Liver (tissue), 8 donors: ENCODE measurements at regions not wholly inside any gene's neighbourhood (a gene's known extent, or its start where the extent isn't known, plus 50 kb on each side); places are given as distances from the start of the nearest gene placed in this dataset.

Experiments used
- DNase-seq: peaks from one replicate; pipeline ENCODE4 v3.0.0-alpha.2; 2017; ENCODE audit warnings: low spot score
- H3K27ac ChIP-seq, 2 donors: one replicate each; pipeline ENCODE4 v1.7.0; 2013; ENCODE audit warnings: inconsistent platforms in 2 of 2, low read length in 2 of 2, control low read depth in 1 of 2, low read depth in 1 of 2, mild to moderate bottlenecking in 1 of 2
- H3K27me3 ChIP-seq, 4 donors: one replicate each; pipeline versions ENCODE4 v1.6.1 to v1.7.0; 2013; ENCODE audit warnings: low read length in 3 of 4, inconsistent platforms in 1 of 4, mild to moderate bottlenecking in 1 of 4, moderate library complexity in 1 of 4; ENCODE audit not compliant: control insufficient read depth in 4 of 4, insufficient read depth in 4 of 4
- H3K36me3 ChIP-seq, 4 donors: one replicate each; pipeline versions ENCODE4 v1.6.1 to v1.7.0; 2013; ENCODE audit warnings: low read length in 3 of 4, mild to moderate bottlenecking in 3 of 4, low read depth in 1 of 4, moderate library complexity in 1 of 4; ENCODE audit not compliant: control insufficient read depth in 4 of 4, insufficient read depth in 3 of 4
- H3K4me1 ChIP-seq, 4 donors: one replicate each; pipeline versions ENCODE4 v1.6.1 to v1.7.0; 2013; ENCODE audit warnings: low read length in 3 of 4, mild to moderate bottlenecking in 3 of 4, moderate library complexity in 1 of 4; ENCODE audit not compliant: control insufficient read depth in 4 of 4, insufficient read depth in 4 of 4
- H3K4me3 ChIP-seq, 3 donors: one replicate each; pipeline versions ENCODE4 v1.6.1 to v1.7.0; 2013; ENCODE audit warnings: low read length in 3 of 3, control low read depth in 1 of 3, low read depth in 1 of 3, mild to moderate bottlenecking in 1 of 3
- H3K9ac ChIP-seq, 2 donors: one replicate each; pipeline ENCODE4 v1.7.0; 2013; ENCODE audit warnings: low read length in 2 of 2, mild to moderate bottlenecking in 2 of 2, moderate library complexity in 2 of 2, control low read depth in 1 of 2, low read depth in 1 of 2
- H3K9me3 ChIP-seq, 4 donors: one replicate each; pipeline versions ENCODE4 v1.6.1 to v1.7.0; 2013; ENCODE audit warnings: low read length in 3 of 4; ENCODE audit not compliant: control insufficient read depth in 4 of 4
- ATF3 ChIP-seq: IDR thresholded peaks from 2 replicates; pipeline ENCODE4 v1.6.1; 2016; ENCODE audit warnings: antibody characterized with exemption
- CTCF ChIP-seq: fragments of 150-350 bp; IDR thresholded peaks from 2 replicates; pipeline ENCODE4 v1.5.1; 2017; ENCODE audit warnings: improper control_type of control experiment, low read depth, low read length; ENCODE audit not compliant: missing input control
- FOXA1 ChIP-seq: IDR thresholded peaks from 2 replicates; pipeline ENCODE4 v1.6.1; 2016; ENCODE audit warnings: antibody characterized with exemption
- FOXA2 ChIP-seq: IDR thresholded peaks from 2 replicates; pipeline ENCODE4 v1.6.1; 2016; ENCODE audit warnings: antibody characterized with exemption
- GABPA ChIP-seq, 2 donors: IDR thresholded peaks in 1 of 2; conservative IDR thresholded peaks in 1 of 2; 2 replicates each; pipeline ENCODE4 v1.6.1; 2016; ENCODE audit warnings: antibody characterized with exemption in 2 of 2, mild to moderate bottlenecking in 1 of 2, moderate library complexity in 1 of 2
- HNF4G ChIP-seq: IDR thresholded peaks from 2 replicates; pipeline ENCODE4 v1.6.1; 2016; ENCODE audit warnings: antibody characterized with exemption
- NR2F2 ChIP-seq: IDR thresholded peaks from 2 replicates; pipeline ENCODE4 v1.6.1; 2016; ENCODE audit warnings: antibody characterized with exemption
- RAD21 ChIP-seq, 2 donors: IDR thresholded peaks; 2 replicates each; pipeline ENCODE4 v1.6.1; 2016; ENCODE audit warnings: antibody characterized with exemption in 2 of 2, mild to moderate bottlenecking in 2 of 2
- REST ChIP-seq: IDR thresholded peaks from 2 replicates; pipeline ENCODE4 v1.6.1; 2016; ENCODE audit warnings: antibody characterized with exemption, mild to moderate bottlenecking
- RXRA ChIP-seq, 2 donors: IDR thresholded peaks; 2 replicates each; pipeline ENCODE4 v1.6.1; 2017 to 2018; ENCODE audit warnings: antibody characterized with exemption in 2 of 2, mild to moderate bottlenecking in 1 of 2
- SP1 ChIP-seq: IDR thresholded peaks from 2 replicates; pipeline ENCODE4 v1.6.1; 2018; ENCODE audit warnings: antibody characterized with exemption, mild to moderate bottlenecking
- TAF1 ChIP-seq: conservative IDR thresholded peaks from 2 replicates; pipeline ENCODE4 v1.6.1; 2016; ENCODE audit warnings: antibody characterized with exemption, mild to moderate bottlenecking
- YY1 ChIP-seq: IDR thresholded peaks from 2 replicates; pipeline ENCODE4 v1.6.1; 2016; ENCODE audit warnings: antibody characterized with exemption, mild to moderate bottlenecking
- ZBTB33 ChIP-seq: IDR thresholded peaks from 2 replicates; pipeline ENCODE4 v1.6.1; 2016; ENCODE audit warnings: antibody characterized with exemption
- WGBS: extraction: QIAGEN DNeasy Blood & Tissue Kit; methylation state at CpG from one replicate; pipeline ENCODE4 v1.1.7; 2013; 5-methylcytosine and 5-hydroxymethylcytosine counted together
- donor health status: healthy.
- donor health status: healthy.
- donor health status: healthy.
- donor health status: healthy.
- donor health status: healthy.

- Histone ChIP-seq H3K27me3 (no peaks in the 10 kb centered on the region), H3K4me3 (no peak overlapping the region), H3K9me3 (no peaks in the 10 kb centered on the region), H3K9ac (no peak overlapping the region), H3K4me1 (no peaks in the 10 kb centered on the region), H3K27ac (no peak overlapping the region), H3K36me3 (no peaks in the 10 kb centered on the region)
- TF ChIP-seq TAF1 = no peak
- no peak for TF ChIP-seq GABPA (IDR thresholded peaks at IDR 0.05 in 1 of 2, conservative IDR thresholded peaks at IDR 0.05 in 1 of 2)
- 83% methylated on average over 2 of the region's 2 CpGs for WGBS
- no peak for DNase-seq
These were observed 211.2 kb upstream of the AVPR1A start for GRCh38 chr12:63362166-63362565.

GRCh38 chr12:63354969-63355368 lies 204.0 kb upstream of the AVPR1A start:
- Histone ChIP-seq H3K4me1 (no peaks in the 10 kb centered on the region), H3K27me3 (no peaks in the 10 kb centered on the region), H3K36me3 (no peaks in the 10 kb centered on the region), H3K4me3 (no peak overlapping the region), H3K9ac (no peak overlapping the region), H3K9me3 (no peaks in the 10 kb centered on the region), H3K27ac (no peak overlapping the region)
- no peak for TF ChIP-seq HNF4G
- no peak for TF ChIP-seq RXRA (IDR thresholded peaks at IDR 0.05)
- no peak for TF ChIP-seq RAD21 (IDR thresholded peaks at IDR 0.05)
- TF ChIP-seq REST = no peak
- TF ChIP-seq SP1 = no peak
- TF ChIP-seq GABPA (IDR thresholded peaks at IDR 0.05 in 1 of 2, conservative IDR thresholded peaks at IDR 0.05 in 1 of 2) = no peak
- no peak for TF ChIP-seq YY1
- no peak for TF ChIP-seq FOXA1
- no peak for TF ChIP-seq CTCF
- DNase-seq = no peak
- WGBS = 45% methylated on average over 1 of the region's 1 CpG

GRCh38 chr12:63353559-63353958 lies 202.6 kb upstream of the AVPR1A start:
- no peak overlapping the region for H3K4me3 ChIP-seq
- DNase-seq = no peak
- H3K9ac ChIP-seq = no peak overlapping the region
- TF ChIP-seq GABPA (IDR thresholded peaks at IDR 0.05 in 1 of 2, conservative IDR thresholded peaks at IDR 0.05 in 1 of 2) (no peak), ATF3 (no peak), FOXA1 (no peak), FOXA2 (no peak), ZBTB33 (no peak), SP1 (no peak), NR2F2 (no peak), YY1 (no peak)
- H3K36me3 ChIP-seq = no peaks in the 10 kb centered on the region
- 75% methylated on average over 1 of the region's 1 CpG for WGBS
- H3K9me3 ChIP-seq = no peaks in the 10 kb centered on the region
- H3K4me1 ChIP-seq = no peaks in the 10 kb centered on the region
- H3K27ac ChIP-seq = no peak overlapping the region
- H3K27me3 ChIP-seq = no peaks in the 10 kb centered on the region
